ENCODE measurements at regions not wholly inside any gene's neighbourhood (a gene's known extent, or its start where the extent isn't known, plus 50 kb on each side); places are given as distances from the start of the nearest gene placed in this dataset.

DNA sequence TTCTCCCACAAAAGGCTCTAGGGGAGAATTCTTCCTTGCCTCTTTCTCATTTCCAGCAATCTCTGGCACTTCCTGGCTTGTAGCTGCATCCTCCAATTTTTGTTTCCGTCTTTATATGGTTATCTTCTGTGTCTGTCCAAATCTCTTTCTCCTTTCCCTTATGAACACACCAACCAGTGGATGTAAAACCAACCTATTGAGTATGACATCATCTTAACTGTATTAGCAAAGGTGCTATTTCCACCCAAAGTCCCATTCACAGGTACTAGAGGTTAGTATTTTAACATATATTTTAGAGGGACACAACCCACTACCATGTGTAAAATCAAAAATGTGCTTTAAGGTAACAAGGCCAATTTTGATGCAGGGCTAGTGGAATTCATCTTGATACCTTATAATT is 129.0 kb downstream of the RAP2A start:
- no peak for ATAC-seq

DNA sequence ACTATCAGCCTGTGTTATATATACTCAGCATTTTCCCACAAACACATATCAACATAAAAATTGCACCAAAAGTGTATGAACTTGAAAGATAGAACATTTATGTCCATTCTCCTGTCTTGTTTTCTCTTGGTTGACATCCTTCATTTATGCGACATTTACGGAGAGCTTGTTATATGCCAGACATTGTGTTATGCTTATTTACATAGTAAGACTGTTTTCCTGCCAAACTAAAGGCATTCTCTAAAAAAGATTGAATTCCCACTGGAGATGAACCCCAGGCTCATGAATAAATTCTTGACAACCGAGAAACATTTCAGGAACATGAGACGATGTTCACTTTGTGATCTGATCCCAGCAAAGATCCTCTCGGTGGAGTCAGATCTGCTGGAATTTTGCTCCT is 131.0 kb downstream of the RAP2A start:
- ATAC-seq = no peak

DNA sequence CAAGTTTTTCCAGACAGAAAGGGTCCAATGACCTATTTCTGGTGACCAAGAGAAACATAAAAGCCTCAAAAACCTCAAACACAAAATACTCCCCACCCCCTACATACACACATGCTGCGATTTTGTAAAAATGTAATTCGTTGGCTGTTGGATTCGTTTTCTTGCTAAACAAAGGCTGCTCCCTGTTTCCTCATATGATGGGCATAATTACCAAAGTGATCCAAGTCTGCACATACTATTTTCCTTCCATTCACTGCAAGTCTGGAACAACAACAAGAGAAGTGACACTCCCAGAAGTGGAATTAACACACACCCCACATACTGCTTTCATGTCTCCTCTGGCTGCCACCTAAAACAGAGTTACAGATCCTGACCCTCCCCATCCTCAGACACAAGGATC is 131.9 kb downstream of the RAP2A start:
- ATAC-seq = no peak

DNA sequence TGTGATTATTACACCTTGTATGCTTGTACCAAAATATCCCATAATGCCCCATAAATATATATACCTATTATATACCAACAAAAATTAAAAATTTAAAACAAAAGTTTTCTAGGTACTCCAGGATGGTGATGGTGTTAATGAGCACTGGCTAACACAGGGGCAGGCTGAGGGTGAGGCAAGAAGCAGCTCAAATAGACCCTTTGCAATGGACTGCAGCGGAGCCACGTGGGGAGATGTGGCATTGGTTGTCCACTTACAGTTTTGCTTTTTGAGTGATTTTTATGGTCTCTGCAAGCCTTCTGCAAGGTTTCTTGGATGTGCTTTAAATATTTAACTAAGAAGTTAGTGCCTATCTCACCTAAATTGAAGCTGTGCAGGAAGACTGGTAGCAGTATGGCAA is 132.9 kb downstream of the RAP2A start:
- ATAC-seq = no peak

DNA sequence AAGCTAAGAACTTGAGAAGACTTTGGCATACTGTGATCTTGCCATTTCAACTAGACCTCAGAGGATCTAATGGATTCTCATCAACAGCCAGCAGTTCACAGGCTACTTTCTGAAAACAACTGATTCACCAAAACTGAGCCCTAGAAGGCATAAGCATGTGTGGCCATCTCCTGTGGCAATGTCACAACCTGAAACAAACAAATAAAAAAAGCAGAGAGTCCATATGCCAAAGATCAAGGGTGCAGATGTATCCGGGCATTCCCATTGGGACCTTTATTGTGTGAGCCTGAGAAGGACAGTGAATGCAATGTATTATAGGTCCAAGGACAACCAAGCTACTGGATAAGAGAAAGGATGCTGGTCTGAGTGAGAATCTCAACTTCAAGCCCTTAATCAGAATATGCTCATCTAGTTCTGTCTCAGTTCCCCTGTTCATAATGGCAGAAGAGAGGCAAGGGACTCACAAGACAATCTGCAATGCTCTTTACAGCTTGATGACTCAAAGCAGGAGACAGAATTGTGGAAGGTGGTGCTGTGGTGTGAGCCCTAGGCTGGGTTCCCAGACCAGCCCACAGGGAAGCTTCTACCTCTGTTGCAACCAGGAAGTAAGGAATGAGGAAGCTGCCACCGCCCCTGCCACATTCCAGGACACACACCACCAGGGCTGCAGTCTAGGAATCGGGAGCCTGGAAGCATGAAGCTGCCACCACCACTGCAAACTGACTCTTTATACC is 133.7 kb downstream of the RAP2A start:
- ATAC-seq = no peak

DNA sequence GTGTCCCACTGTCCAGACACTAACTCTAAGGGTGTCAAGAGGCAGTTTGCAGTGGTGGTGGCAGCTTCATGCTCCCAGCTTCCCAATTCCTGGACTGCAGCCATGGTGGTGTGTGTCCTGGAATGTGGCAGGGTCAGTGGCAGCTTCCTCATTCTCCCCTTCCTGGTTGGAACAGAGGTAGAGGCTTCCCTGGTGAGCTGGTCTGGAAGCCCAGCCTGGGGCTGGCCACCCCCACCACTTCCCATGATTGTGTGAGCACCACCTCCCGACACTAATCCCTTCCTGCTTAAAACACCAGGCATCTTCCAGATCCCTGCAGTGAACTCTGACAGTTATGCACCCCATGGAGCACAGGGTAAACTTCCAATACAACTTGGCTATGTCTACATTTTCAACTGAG is 134.9 kb downstream of the RAP2A start:
- ATAC-seq = no peak

DNA sequence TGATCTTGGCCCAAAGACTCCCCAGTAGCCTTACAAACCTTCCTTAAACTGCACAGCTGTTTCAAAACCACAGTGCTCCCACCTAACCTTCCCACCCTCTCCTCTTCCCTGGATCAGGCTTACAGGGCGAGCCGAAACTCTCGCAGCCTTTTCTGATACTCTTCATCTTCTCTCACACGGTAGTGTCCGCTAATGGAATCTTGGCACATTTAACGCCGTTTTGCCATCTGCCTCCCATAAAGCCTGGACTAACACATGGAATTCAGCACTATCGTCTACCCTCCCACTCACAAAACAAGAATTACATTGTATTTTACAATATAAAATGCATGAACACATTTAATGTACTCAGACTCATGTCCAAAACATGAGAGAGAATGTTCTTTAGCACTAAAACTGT is 135.9 kb downstream of the RAP2A start:
- no peak for ATAC-seq

DNA sequence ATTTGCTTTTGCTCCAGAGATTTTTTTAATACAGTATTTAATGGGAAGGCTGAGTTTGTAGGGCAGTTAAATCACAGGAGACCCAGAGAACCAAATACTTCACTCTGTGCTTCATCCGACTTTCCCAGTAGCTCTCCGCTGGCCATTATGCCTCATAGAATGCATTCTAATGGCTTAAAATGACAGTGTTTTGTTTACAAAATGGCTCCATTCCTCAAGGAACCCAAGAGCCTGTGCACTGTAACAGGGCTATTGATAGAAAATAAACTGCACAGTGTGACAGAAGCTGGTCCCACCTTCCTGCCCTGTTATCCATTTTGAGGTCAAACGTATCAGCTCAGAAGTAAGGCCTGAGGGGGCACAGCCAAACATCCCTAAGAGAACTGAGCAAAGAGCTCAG is 136.5 kb downstream of the RAP2A start:
- no peak for ATAC-seq

DNA sequence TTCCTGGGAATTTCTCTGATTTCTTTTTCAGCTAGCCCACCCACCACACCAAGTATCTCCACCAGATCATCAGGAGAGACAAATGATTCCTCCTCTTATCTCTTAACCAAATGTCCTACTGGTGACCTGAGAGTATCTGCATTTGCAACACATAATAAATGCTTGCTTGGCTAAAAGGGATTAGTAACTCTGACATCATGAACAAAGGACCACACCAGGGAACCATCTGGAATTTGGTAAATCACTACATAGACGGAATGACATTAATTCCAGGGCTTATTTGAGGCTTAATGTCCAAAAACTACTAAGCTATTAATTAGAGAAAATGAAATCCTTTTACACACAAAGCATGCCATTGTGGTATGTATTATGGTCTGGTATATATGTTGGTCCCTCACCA is 139.0 kb downstream of the RAP2A start:
- no peak for ATAC-seq

DNA sequence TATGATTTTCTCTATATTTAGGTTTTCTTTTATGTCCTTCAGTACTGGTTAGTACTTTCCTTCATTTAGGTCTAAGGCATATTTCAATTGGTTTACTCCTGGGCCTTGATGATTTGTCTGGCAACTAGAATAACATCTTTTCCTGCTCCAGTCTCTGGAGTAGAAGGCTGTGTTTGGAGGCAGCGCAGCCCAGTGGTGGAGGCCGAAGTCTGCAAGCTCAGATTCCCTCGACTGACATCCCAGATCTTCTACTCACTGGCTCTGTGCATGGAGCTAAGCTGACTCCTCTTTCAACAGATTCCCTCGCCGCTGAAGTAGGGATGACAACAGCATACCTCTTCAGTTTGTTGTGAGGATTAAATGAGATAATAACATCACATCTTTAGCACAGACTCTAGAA is 141.0 kb downstream of the RAP2A start:
- no peak for ATAC-seq

DNA sequence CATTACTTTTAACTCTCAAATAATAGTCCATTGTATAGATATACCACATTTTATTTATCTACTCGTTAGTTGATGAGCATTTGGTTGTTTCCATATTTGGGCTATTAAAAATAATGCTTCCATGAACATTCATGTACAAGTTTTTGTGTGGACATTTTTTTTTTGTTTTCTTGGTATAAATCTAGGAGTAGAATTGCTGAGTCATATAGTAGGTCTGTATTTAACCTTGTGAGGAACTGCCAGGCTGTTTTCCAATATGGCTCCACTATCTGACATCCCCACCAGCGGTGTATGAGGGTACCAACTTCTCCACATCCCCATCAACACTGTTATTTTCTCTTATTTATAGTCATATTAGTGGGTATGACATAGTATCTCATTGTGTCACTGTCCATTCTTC is 143.1 kb downstream of the RAP2A start:
- ATAC-seq = no peak

DNA sequence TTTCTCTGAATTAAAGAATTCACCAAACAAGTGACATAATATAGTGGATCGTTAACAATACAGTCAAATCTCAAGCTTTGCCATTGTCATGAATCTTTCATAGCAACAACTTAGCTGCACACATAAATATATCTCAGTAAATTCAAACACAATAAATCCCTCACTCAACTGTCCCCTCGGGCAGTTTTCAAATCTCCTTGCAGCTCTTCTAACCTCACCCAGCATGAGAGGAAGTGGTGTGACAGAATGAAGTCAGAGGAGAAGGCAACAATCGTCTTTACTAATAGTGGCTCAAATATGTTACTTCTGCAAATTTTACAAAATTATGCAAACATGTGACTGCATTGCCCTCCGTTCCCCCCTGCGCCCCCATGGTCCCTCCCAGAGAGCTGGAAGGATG is 148.2 kb downstream of the RAP2A start:
- ATAC-seq = no peak

DNA sequence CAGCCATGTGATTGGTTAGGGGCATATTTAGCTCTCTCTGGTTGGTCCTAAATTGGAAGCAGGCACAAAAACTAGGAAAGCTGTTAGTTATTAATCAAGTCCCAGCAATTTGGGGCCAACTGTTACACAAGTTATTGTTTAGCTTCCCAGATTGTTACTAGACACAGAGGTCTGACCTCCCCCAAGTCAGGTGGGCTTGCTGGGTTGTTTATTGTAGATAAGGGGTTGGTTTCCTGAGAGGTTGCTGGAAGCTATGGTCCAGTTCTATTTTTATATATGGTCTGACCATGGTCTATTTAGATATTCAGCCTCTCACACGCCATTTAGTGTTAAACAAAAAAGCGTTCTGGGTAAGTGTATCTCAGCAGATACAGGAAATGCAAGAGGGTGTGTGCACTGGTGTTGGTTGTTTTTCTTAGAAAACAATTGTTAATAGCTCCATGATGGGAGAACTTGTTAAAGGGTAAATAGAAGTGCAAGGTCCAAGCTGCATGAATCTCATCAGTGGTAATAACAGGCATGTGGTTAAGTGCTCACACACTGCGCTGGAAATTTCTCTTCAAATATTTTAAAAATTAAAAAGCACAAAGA is 150.0 kb downstream of the RAP2A start:
- ATAC-seq = no peak

DNA sequence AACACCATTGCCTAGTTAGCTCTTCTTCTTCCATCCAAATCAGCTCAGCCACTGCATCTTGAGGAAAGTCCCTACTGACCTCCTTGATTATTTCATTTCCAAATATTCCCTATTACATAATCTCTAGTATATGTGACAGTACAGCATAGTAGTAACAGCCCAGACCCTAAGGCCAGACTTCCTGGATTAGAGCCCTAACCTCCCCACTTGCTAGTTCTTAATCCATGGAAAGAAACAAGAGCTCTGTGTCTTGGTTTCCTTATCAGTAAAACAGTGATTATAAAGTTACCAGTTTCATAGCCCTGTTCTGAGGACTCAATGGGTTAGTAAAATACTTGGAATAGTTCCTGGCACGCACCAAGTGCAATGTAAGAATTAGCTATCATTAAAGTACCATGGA is 153.0 kb downstream of the RAP2A start:
- ATAC-seq = no peak

DNA sequence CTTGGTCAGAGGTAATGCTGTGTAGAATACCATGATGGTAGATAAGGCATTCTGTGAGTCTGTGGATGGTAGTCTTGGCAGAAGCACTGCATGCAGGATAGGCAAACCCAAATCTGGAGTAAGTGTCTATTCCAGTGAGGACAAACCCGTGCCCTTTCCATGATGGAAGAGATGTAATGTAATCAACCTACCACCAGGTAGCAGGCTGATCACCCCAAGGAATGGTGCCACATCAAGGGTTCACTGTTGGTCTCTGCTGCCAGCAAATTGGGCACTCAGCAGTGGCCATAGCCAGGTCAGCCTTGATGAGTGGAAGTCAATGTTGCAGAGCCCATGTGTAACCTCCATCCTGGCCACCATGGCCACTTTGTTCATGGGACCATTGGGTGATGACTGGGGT is 155.0 kb downstream of the RAP2A start:
- no peak for ATAC-seq

DNA sequence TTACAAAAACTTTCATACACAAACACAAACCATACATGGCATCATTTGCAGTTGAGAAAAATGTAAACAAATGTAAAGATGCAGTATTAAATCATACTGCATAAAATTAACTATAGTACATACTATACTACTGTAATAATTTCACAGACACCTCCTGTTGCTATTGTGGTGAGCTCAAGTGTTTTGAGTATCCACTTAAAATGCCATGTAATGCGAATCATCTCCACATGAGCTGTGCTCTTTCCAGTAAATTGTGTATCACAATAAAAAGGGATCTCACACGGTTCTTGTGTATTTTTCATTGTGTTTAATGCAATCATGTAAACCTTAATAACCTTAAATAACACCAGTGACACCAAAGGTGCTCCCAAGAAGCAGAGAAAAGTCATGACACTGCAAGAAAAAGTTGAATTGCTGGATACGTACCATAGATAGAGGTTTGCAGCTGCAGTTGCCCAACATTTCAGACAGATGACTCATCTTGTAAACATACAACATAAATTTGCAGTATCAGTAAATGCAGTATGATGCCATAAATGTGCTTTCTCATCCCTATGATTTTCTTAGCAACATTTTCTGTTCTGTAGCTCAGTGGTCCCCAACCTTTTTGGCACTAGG is 166.6 kb downstream of the RAP2A start:
- no peak for ATAC-seq

DNA sequence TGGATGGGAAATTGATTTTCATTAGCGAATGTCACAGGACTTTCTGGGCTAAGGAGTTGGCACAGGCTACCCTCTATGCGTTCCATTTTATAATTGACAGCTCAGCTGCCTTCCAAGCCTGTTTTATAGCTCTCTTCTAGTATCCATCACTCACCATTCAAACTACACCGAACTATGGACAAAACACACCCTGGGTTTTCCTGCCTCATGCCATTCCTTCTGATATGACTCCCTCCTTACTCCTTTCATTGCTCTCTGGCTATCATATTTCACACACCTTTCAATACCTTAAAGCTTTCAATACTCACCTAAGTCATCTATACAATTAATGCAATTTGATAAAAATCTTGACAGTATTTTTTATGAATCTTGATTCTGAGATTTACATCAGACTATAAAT is 181.3 kb downstream of the RAP2A start:
- ATAC-seq = no peak

DNA sequence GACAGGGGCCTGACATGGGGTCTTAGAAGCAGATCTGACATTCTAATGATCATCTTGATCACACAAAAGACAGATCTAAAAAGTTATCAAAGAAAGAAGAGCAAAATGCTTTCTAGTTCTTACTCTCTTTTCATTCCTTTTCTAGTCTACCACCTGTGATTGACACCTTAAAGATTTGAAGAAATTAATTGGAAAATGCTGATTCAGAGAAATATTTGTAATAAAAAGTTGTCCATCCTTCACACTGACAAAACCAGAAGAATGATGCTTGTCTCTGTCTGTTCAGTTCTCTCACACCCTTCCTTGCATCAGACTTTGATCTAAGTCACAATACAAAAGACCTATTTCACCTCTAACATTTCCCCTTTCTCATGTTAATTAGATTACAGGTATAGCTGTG is 182.4 kb downstream of the RAP2A start:
- no peak for ATAC-seq

DNA sequence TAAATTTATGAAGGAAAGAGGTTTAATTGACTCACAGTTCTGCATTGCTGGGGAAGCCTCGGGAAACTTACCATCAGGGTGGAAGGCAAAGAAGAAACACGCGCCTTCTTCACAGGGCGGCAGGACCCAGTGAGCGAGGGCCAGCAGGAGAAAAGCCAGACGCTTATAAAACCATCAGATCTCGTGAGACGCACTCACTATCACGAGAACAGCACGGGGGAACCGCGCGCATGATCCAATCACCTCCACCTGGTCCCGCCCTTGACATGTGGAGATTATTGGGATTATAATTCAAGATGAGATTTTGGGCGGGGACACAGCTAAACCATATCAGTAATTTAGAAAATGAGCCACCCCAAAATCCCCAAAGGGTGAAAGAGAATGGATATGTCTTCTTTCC is 187.1 kb downstream of the RAP2A start:
- no peak for ATAC-seq

DNA sequence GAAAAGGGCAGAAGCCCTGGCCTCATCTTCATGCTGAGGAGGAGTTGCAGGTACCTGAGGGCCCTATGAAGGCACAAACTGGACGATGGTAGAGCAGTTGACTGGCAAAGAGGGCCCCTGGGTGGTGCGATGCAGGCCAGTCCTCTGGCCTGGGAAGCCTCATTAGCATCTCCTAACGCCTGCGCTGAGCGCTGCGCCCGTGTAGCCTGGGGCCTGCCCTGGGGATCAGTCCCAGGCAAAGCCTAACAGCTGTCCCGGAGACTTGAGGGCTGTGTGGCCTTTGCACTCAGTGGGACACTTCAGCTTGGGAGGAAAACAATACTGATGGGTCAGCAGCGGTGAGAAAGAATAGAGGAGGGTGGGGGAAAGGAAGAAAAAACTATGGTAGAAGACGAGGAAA is 187.7 kb downstream of the RAP2A start:
- ATAC-seq = no peak

DNA sequence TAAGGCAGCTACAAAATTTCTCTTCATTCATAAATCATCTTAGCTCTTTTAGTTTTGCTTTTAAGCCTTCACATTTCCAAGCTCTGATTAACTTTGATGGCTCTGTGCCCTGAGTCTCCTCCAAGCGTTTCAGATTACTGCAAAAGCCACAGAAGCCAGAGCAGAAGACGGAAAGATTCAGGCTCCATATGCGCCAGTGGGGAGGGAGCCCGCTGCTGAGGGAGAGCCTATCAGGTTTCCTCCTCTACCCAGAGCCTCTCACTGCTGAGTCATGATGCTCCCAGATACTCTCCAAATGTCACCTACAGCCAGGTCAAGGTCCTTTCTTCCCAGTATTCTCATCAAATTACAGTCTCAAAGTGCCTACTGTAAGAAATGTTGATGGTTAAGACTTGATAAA is 193.6 kb downstream of the RAP2A start:
- no peak for ATAC-seq

DNA sequence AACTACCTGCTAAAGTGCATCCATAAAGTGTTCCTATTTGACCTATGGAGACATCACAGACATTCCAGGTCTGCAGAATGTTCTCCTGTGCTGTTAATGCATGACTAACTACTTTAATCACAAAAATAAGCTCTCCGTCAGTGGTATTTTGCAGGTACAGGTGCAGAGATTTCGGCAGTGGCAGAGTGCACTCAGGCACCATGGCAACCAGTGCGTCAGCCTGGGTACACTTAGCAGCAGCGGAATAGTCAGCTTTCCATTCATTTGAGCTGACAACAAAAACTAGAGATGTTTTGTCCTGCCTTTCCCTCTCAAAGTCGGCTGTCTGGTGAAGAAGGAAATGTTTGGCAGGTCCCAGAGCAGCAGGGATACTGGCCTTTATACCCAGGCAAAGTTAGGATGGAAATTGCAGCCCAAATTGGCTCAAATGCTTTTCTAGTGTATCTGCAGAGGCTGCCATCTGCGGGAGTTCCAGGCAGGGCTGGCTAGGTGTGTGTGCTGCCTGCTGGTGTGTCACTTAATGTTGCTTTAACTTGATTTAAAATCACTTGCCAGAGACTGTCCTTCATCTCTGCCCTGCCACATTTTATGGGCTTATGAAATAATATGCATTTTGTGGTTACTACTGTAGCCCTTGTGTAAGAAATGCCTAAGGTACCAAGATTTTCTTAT is 195.8 kb downstream of the RAP2A start:
- no peak for ATAC-seq

DNA sequence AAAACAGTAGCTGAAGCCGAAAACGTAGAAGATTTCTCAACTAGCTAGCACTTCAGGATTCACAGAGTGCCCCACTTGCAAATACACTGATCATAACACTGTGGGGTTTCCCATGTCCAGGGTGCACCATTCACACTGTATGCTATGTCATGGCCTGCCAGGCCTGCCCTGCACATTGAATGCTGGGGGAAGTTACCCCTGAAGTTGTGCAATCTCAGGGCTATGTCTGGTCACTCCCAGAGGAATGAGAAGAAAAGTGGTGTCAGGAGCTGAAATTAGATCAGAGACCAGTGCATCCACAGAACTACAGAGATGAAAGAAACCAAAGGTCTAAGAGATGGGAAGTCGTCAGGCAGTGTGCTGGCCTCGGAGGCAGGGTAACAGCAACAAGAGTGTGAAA is 196.8 kb downstream of the RAP2A start:
- ATAC-seq = no peak

DNA sequence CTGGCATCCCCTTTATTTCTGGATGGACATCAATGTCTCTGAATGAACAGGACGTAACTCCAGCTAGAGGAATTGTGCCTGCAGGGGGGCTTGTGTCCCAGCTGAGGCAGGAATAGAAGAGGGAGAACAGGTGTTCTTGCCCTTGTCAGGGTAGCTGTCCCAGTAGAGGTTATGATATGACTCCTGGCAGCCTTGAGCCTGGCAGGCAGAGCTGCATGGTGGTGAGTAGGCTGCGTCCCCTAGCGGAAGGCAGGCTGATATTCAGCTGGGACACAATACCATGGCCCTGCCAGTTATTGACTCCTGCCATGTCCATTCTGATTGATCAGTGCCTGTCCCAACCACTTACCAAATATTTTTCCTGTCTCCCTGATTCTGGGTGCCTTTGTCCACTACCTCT is 197.2 kb downstream of the RAP2A start:
- ATAC-seq = no peak
